ENCODE measurements at regions not wholly inside any gene's neighbourhood (a gene's known extent, or its start where the extent isn't known, plus 50 kb on each side); places are given as distances from the start of the nearest gene placed in this dataset.

- H3K4me3 ChIP-seq (replicated peaks in 1 of 2; ENCODE audit: low read depth in 1 of 2, low read length in 2 of 2) = no peak overlapping the region
- no peak overlapping the region for H3K27ac ChIP-seq (ENCODE audit: low read depth, low read length)
- TF ChIP-seq ZFX (IDR thresholded peaks at IDR 0.05) (no peak), YY1 (IDR thresholded peaks at IDR 0.05; ENCODE audit: extremely low read depth, insufficient replicate concordance, low read depth, low read length) (no peak), EZH2phosphoT487 (IDR thresholded peaks at IDR 0.05; ENCODE audit: borderline replicate concordance) (no peak), CBX3 (IDR thresholded peaks at IDR 0.05; ENCODE audit: low read depth) (no peak), EGR1 (IDR thresholded peaks at IDR 0.05; ENCODE audit: low read depth) (no peak), RAD21 (IDR thresholded peaks at IDR 0.05; ENCODE audit: low read depth) (no peak), FOSL1 (IDR thresholded peaks at IDR 0.05; ENCODE audit: low read depth) (no peak), MAX (IDR thresholded peaks at IDR 0.05) (no peak), EZH2 (IDR thresholded peaks at IDR 0.05) (no peak), JUND (IDR thresholded peaks at IDR 0.05) (no peak), ZBTB33 (IDR thresholded peaks at IDR 0.05; ENCODE audit: extremely low read depth, insufficient replicate concordance, low read length) (no peak), ATF3 (IDR thresholded peaks at IDR 0.05) (no peak), SRF (IDR thresholded peaks at IDR 0.05; ENCODE audit: low read depth) (no peak)
- no peaks in the 10 kb centered on the region for H3K79me2 ChIP-seq (ENCODE audit: insufficient read depth, low read length)
- DNase-seq (ENCODE audit: low read depth, low spot score) (no peak), ATAC-seq (no peak)
- H2AFZ ChIP-seq (ENCODE audit: low read depth, low read length, poor library complexity, severe bottlenecking) = no peak overlapping the region
- H3K36me3 ChIP-seq (ENCODE audit: control insufficient read depth in 1 of 2, insufficient read depth in 2 of 2, low read length in 2 of 2) = no peaks in the 10 kb centered on the region
- ChIA-PET CTCF (no interaction called here), RAD21 (ENCODE audit: low non-redundant PET in 1 of 2, low total read pairs in 2 of 2, uncharacterized antibody in 2 of 2, unreplicated experiment in 2 of 2) (no interaction called here), POLR2A (no interaction called here)
- no peak overlapping the region for H3K4me2 ChIP-seq (ENCODE audit: low read length)
- intact Hi-C loops (cut with micrococcal nuclease) = no loop called here
- no peak overlapping the region for H3K9ac ChIP-seq (ENCODE audit: low read length)
- H3K27me3 ChIP-seq (ENCODE audit: insufficient read depth, low read length) = no peaks in the 10 kb centered on the region
- no TSS peak for BruUV-seq (replicated peaks)
- no peaks in the 10 kb centered on the region for H3K4me1 ChIP-seq (ENCODE audit: control insufficient read depth in 1 of 2, insufficient read depth in 2 of 2, low read length in 2 of 2)
- H3K9me3 ChIP-seq (ENCODE audit: control insufficient read depth in 1 of 2, insufficient read depth in 1 of 2, low read depth in 1 of 2, low read length in 2 of 2) = peaks cover 0 to 5% of the 10 kb centered on the region in 2 experiments; a peak in 1 of 4 replicates
- H3K9me2 ChIP-seq (ENCODE audit: insufficient read depth) = no peaks in the 10 kb centered on the region
- no peaks in the 10 kb centered on the region for H4K20me1 ChIP-seq (ENCODE audit: insufficient read depth)
Observed at GRCh38 chr15:38147246-38147645, 105.4 kb upstream of the SPRED1 start.

Data from HCT116 (cell line).